SH-SY5Y (cell line): ENCODE measurements at regions not wholly inside any gene's neighbourhood (a gene's known extent, or its start where the extent isn't known, plus 50 kb on each side); places are given as distances from the start of the nearest gene placed in this dataset.

Experiments
- GATA2 ChIP-seq: IDR thresholded peaks from 2 replicates; pipeline ENCODE4 v1.6.1; 2011; ENCODE audit warnings: mild to moderate bottlenecking, low read depth, low read length
- GATA3 ChIP-seq: IDR thresholded peaks from 2 replicates; pipeline ENCODE4 v1.6.1; 2011; ENCODE audit warnings: low read depth, mild to moderate bottlenecking, low read length, moderate library complexity

- TF ChIP-seq GATA2 (no peak), GATA3 (no peak)
Observed at GRCh38 chr3:150202711-150203110, 205.4 kb upstream of the TSC22D2 start.
